IMR-90 (cell line): ENCODE measurements at regions not wholly inside any gene's neighbourhood (a gene's known extent, or its start where the extent isn't known, plus 50 kb on each side); places are given as distances from the start of the nearest gene placed in this dataset.

ENCODE experiments used
- ATAC-seq: fragments of 200-7000 bp; cut with Tn5 transposase; 2 replicates; pipeline ENCODE4 v1.9.1; 2020; ENCODE audit warnings: low read depth, mild to moderate bottlenecking, moderate library complexity
- BruUV-seq: library from RNA; stranded (reverse); fragments of 400-500 nt; replicated peaks from 2 replicates; lab custom pipeline; 2021; lab: Mats Ljungman, UMichigan
- CTCF ChIA-PET: fragments of 300-600 bp; formaldehyde crosslinking; extraction: SDS; loops from one replicate; lab custom pipeline; 2021; ENCODE audit warnings: antibody characterized with exemption; lab: Yijun Ruan, JAX
- POLR2A ChIA-PET: fragments of 300-600 bp; sonication (Branson Sonifier 250); formaldehyde crosslinking; loops from one replicate; lab custom pipeline; 2022; ENCODE audit warnings: antibody characterized with exemption; ENCODE audit not compliant: unreplicated experiment; lab: Charles Lee
- DNase-seq: peaks from one replicate; pipeline ENCODE4 v3.0.0; 2013
- H2AFZ ChIP-seq: replicated peaks from 2 replicates; pipeline ENCODE3; 2013; ENCODE audit warnings: low read length, mild to moderate bottlenecking; ENCODE audit not compliant: poor library complexity
- H2AK5ac ChIP-seq: 2 replicates; pipeline ENCODE4 v1.6.1; 2013; ENCODE audit warnings: low read depth, low read length, inconsistent platforms
- H2AK9ac ChIP-seq: replicated peaks from 2 replicates; pipeline ENCODE3; 2013; ENCODE audit warnings: mild to moderate bottlenecking, low read depth, low read length, moderate library complexity; ENCODE audit not compliant: poor library complexity
- H2BK120ac ChIP-seq: 2 replicates; pipeline ENCODE4 v1.6.1; 2013; ENCODE audit warnings: low read depth, low read length, inconsistent platforms
- H2BK15ac ChIP-seq: 3 replicates; pipeline ENCODE4 v1.6.1; 2013; ENCODE audit warnings: low read depth, low read length, inconsistent platforms
- H2BK20ac ChIP-seq: 2 replicates; pipeline ENCODE4 v1.6.1; 2013; ENCODE audit warnings: low read depth, mild to moderate bottlenecking, inconsistent platforms, low read length, moderate library complexity
- H2BK5ac ChIP-seq: 2 replicates; pipeline ENCODE4 v1.6.1; 2013; ENCODE audit warnings: mild to moderate bottlenecking, low read depth, low read length, inconsistent platforms; ENCODE audit not compliant: poor library complexity, severe bottlenecking
- H3K14ac ChIP-seq: replicated peaks from 2 replicates; pipeline ENCODE4 v1.6.1; 2013; ENCODE audit warnings: low read depth, low read length, inconsistent platforms
- H3K18ac ChIP-seq: 2 replicates; pipeline ENCODE4 v1.6.1; 2013; ENCODE audit warnings: low read depth, low read length, control low read depth
- H3K23ac ChIP-seq: 2 replicates; pipeline ENCODE4 v1.6.1; 2013; ENCODE audit warnings: low read depth, low read length, inconsistent platforms
- H3K27ac ChIP-seq: 2 replicates; pipeline ENCODE4 v1.5.1; 2013; ENCODE audit warnings: mild to moderate bottlenecking, control low read depth, low read length; ENCODE audit not compliant: insufficient read depth
- H3K27me3 ChIP-seq: 2 replicates; pipeline ENCODE4 v1.6.1; 2013; ENCODE audit warnings: low read length; ENCODE audit not compliant: control insufficient read depth, insufficient read depth
- H3K36me3 ChIP-seq: 2 replicates; pipeline ENCODE4 v1.6.1; 2013; ENCODE audit warnings: low read length, mixed read lengths; ENCODE audit not compliant: control insufficient read depth, insufficient read depth
- H3K4ac ChIP-seq: 2 replicates; pipeline ENCODE4 v1.6.1; 2013; ENCODE audit warnings: low read depth, low read length, inconsistent platforms
- H3K4me1 ChIP-seq: 2 replicates; pipeline ENCODE4 v1.6.1; 2013; ENCODE audit warnings: low read length, mixed read lengths; ENCODE audit not compliant: control insufficient read depth, insufficient read depth
- H3K4me2 ChIP-seq: 2 replicates; pipeline ENCODE4 v1.6.1; 2013; ENCODE audit warnings: low read depth, mild to moderate bottlenecking, control low read depth, low read length, moderate library complexity
- H3K4me3 ChIP-seq: 2 replicates; pipeline ENCODE4 v1.5.1; 2013; ENCODE audit warnings: low read depth, mild to moderate bottlenecking, control low read depth, low read length, moderate library complexity; ENCODE audit not compliant: insufficient read depth
- H3K56ac ChIP-seq: 2 replicates; pipeline ENCODE4 v1.6.1; 2013; ENCODE audit warnings: low read length, inconsistent platforms; ENCODE audit not compliant: insufficient read depth; ENCODE audit errors: extremely low read depth
- H3K79me1 ChIP-seq, 2 experiments: 2 replicates each; pipeline ENCODE4 v1.6.1; 2013; ENCODE audit warnings: low read length in 2 of 2, inconsistent platforms in 1 of 2, low read depth in 1 of 2
- H3K9ac ChIP-seq: 2 replicates; pipeline ENCODE4 v1.6.1; 2013; ENCODE audit warnings: low read depth, low read length, control low read depth
- H3K9me1 ChIP-seq: 2 replicates; pipeline ENCODE4 v1.6.1; 2013; ENCODE audit warnings: low read length, inconsistent platforms; ENCODE audit not compliant: insufficient read depth
- H3K9me3 ChIP-seq: 2 replicates; pipeline ENCODE4 v1.6.1; 2013; ENCODE audit warnings: low read length; ENCODE audit not compliant: control insufficient read depth, insufficient read depth
- H4K20me1 ChIP-seq: 2 replicates; pipeline ENCODE4 v1.6.1; 2013; ENCODE audit warnings: low read length, inconsistent platforms; ENCODE audit not compliant: insufficient read depth
- H4K5ac ChIP-seq: 2 replicates; pipeline ENCODE4 v1.6.1; 2013; ENCODE audit warnings: mild to moderate bottlenecking, low read depth, low read length, control low read depth
- H4K8ac ChIP-seq, 2 experiments: 2 replicates each; pipeline ENCODE4 v1.6.1; 2013; ENCODE audit warnings: low read depth in 2 of 2, low read length in 2 of 2, control low read depth in 1 of 2, inconsistent platforms in 1 of 2
- H4K91ac ChIP-seq: 2 replicates; pipeline ENCODE4 v1.6.1; 2013; ENCODE audit warnings: low read depth, low read length, inconsistent platforms; ENCODE audit not compliant: insufficient read depth
- BHLHE40 ChIP-seq: fragments of 150-350 bp; IDR thresholded peaks from 2 replicates; pipeline ENCODE4 v1.6.1; 2016; ENCODE audit warnings: mild to moderate bottlenecking, low read depth, low read length
- CHD1 ChIP-seq: IDR thresholded peaks from 2 replicates; pipeline ENCODE4 v1.6.1; 2012; ENCODE audit warnings: low read depth, low read length, improper control_type of control experiment
- CTCF ChIP-seq: conservative IDR thresholded peaks from 2 replicates; pipeline ENCODE4 v1.5.1; 2012; ENCODE audit warnings: mild to moderate bottlenecking, low read depth, low read length, improper control_type of control experiment
- ELK1 ChIP-seq: fragments of 150-350 bp; IDR thresholded peaks from 2 replicates; pipeline ENCODE4 v1.6.1; 2016; ENCODE audit warnings: low read depth, mild to moderate bottlenecking, low read length, moderate library complexity, borderline replicate concordance
- MAFK ChIP-seq: IDR thresholded peaks from 2 replicates; pipeline ENCODE4 v1.6.1; 2012; ENCODE audit warnings: low read depth, low read length, improper control_type of control experiment
- MAZ ChIP-seq: IDR thresholded peaks from 2 replicates; pipeline ENCODE4 v1.6.1; 2012; ENCODE audit warnings: low read depth, mild to moderate bottlenecking, low read length, improper control_type of control experiment, moderate library complexity, borderline replicate concordance
- NFE2L2 ChIP-seq: fragments of 150-350 bp; IDR thresholded peaks from 2 replicates; pipeline ENCODE4 v1.6.1; 2016; ENCODE audit warnings: low read depth, mild to moderate bottlenecking, low read length
- RAD21 ChIP-seq: IDR thresholded peaks from 2 replicates; pipeline ENCODE4 v1.6.1; 2012; ENCODE audit warnings: low read length, improper control_type of control experiment
- SMC3 ChIP-seq: fragments of 150-350 bp; IDR thresholded peaks from 2 replicates; pipeline ENCODE4 v1.6.1; 2016; ENCODE audit warnings: low read depth, mild to moderate bottlenecking, antibody characterized with exemption, low read length, moderate library complexity
- WGBS, 2 experiments: methylation state at CpG; one replicate each; pipeline versions ENCODE4 v1.1.5 to v1.1.7; 2013; ENCODE audit warnings: missing lambda C conversion rate in 2 of 2; ENCODE audit not compliant: insufficient read length in 1 of 2; ENCODE audit errors: extremely low coverage in 2 of 2; 5-methylcytosine and 5-hydroxymethylcytosine counted together
- dilution Hi-C: fragments of 300-500 bp; cut with HindIII; formaldehyde crosslinking; loops from one replicate; pipeline ENCODE4 v1.14.3; 2018; ENCODE audit warnings: low sequenced_read_pairs; ENCODE audit not compliant: unreplicated experiment
- in situ Hi-C: fragments of 300-500 bp; cut with MboI; formaldehyde crosslinking; loops from 3 replicates; pipeline ENCODE4 v1.14.3; 2019; ENCODE audit warnings: low sequenced_read_pairs, inconsistent platforms, mixed read lengths
- intact Hi-C: fragments of 100-400 bp; cut with micrococcal nuclease; formaldehyde crosslinking; loops from 2 replicates; pipeline ENCODE4 v1.10.0; 2022

- Histone ChIP-seq H2AK9ac (no peak overlapping the region), H3K79me1 (no peaks in the 10 kb centered on the region), H3K9ac (no peak overlapping the region), H3K27me3 (peaks cover 2% of the 10 kb centered on the region; the same call in 1 of the 2 replicates), H2AK5ac (no peak overlapping the region), H3K4me3 (no peak overlapping the region), H3K23ac (no peak overlapping the region), H3K9me3 (no peaks in the 10 kb centered on the region), H3K9me1 (no peaks in the 10 kb centered on the region), H3K4ac (no peak overlapping the region), H4K5ac (no peak overlapping the region), H2BK5ac (no peak overlapping the region), H3K4me2 (no peak overlapping the region), H2BK15ac (no peak overlapping the region), H3K18ac (no peak overlapping the region), H4K91ac (no peak overlapping the region), H3K4me1 (no peaks in the 10 kb centered on the region), H4K20me1 (no peaks in the 10 kb centered on the region), H2AFZ (no peak overlapping the region), H4K8ac (no peak overlapping the region), H3K14ac (no peak overlapping the region), H3K27ac (no peak overlapping the region), H3K36me3 (no peaks in the 10 kb centered on the region), H3K56ac (no peak overlapping the region), H2BK20ac (no peak overlapping the region), H2BK120ac (no peak overlapping the region)
- in situ Hi-C loops: no loop called here
- intact Hi-C loops: no loop called here
- CTCF ChIA-PET: no interaction called here
- DNase-seq: no peak
- no peak for TF ChIP-seq ELK1
- no peak for TF ChIP-seq CHD1
- no peak for TF ChIP-seq RAD21
- TF ChIP-seq SMC3: no peak
- no peak for TF ChIP-seq MAZ
- no peak for TF ChIP-seq BHLHE40
- TF ChIP-seq MAFK: no peak
- no peak for TF ChIP-seq CTCF
- no peak for TF ChIP-seq NFE2L2
- no peak for ATAC-seq
- no CpG with 5 or more reads among the region's 2 CpGs for WGBS, 2 experiments
- dilution Hi-C loops: no loop called here
- POLR2A ChIA-PET: no interaction called here
- BruUV-seq: no TSS peak
These were observed 147.9 kb downstream of the PMP22 start for GRCh38 chr17:15117239-15117638.
